ENCODE measurements at regions not wholly inside any gene's neighbourhood (a gene's known extent, or its start where the extent isn't known, plus 50 kb on each side); places are given as distances from the start of the nearest gene placed in this dataset.

DNA sequence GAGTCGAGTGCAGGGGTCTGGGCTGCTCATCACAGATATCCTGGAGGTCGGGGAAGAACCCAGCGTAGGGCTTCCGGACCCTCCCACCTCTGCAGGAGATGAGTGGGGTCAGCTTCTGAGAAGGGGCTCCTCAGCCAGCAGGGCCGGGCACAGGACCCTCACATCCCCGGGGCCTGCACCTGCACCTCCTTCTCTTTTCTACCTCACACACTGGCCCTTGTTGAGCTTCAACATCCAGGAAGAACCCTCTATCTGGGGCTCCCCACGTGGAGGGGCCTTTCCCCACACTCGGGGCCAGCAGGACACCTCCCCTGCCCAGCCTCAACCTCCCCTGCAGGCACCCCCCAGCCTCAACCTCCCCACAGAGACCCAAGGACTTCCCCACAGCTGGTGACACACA is 299.4 kb downstream of the CTTN start:
- Histone ChIP-seq H3K4me3 (ENCODE audit: low read depth, low read length) (no peak overlapping the region), H3K9me3 (ENCODE audit: control insufficient read depth, insufficient read depth, low read length) (peaks cover 33% of the 10 kb centered on the region), H3K27me3 (ENCODE audit: control insufficient read depth, insufficient read depth, low read length) (no peaks in the 10 kb centered on the region), H3K27ac (ENCODE audit: low read depth, low read length) (no peak overlapping the region)
- ChIA-PET CTCF (no interaction called here), POLR2A (no interaction called here)
- DNase-seq (ENCODE audit: low read depth, low spot score) = no peak
- TF ChIP-seq, protein P1, sequence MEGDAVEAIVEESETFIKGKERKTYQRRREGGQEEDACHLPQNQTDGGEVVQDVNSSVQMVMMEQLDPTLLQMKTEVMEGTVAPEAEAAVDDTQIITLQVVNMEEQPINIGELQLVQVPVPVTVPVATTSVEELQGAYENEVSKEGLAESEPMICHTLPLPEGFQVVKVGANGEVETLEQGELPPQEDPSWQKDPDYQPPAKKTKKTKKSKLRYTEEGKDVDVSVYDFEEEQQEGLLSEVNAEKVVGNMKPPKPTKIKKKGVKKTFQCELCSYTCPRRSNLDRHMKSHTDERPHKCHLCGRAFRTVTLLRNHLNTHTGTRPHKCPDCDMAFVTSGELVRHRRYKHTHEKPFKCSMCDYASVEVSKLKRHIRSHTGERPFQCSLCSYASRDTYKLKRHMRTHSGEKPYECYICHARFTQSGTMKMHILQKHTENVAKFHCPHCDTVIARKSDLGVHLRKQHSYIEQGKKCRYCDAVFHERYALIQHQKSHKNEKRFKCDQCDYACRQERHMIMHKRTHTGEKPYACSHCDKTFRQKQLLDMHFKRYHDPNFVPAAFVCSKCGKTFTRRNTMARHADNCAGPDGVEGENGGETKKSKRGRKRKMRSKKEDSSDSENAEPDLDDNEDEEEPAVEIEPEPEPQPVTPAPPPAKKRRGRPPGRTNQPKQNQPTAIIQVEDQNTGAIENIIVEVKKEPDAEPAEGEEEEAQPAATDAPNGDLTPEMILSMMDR (IDR thresholded peaks at IDR 0.05; ENCODE audit: low read depth, low read length) = no peak

GRCh38 chr11:70698871-70699270 is 300.5 kb downstream of the CTTN start:
- Histone ChIP-seq H3K9me3 (ENCODE audit: control insufficient read depth, insufficient read depth, low read length) (peaks cover 42% of the 10 kb centered on the region), H3K27me3 (ENCODE audit: control insufficient read depth, insufficient read depth, low read length) (no peaks in the 10 kb centered on the region), H3K4me3 (ENCODE audit: low read depth, low read length) (no peak overlapping the region), H3K27ac (ENCODE audit: low read depth, low read length) (no peak overlapping the region)
- TF ChIP-seq, protein P1 (IDR thresholded peaks at IDR 0.05; ENCODE audit: low read depth, low read length) = no peak
- CTCF ChIA-PET = no interaction called here
- POLR2A ChIA-PET = no interaction called here
- no peak for DNase-seq (ENCODE audit: low read depth, low spot score)

DNA sequence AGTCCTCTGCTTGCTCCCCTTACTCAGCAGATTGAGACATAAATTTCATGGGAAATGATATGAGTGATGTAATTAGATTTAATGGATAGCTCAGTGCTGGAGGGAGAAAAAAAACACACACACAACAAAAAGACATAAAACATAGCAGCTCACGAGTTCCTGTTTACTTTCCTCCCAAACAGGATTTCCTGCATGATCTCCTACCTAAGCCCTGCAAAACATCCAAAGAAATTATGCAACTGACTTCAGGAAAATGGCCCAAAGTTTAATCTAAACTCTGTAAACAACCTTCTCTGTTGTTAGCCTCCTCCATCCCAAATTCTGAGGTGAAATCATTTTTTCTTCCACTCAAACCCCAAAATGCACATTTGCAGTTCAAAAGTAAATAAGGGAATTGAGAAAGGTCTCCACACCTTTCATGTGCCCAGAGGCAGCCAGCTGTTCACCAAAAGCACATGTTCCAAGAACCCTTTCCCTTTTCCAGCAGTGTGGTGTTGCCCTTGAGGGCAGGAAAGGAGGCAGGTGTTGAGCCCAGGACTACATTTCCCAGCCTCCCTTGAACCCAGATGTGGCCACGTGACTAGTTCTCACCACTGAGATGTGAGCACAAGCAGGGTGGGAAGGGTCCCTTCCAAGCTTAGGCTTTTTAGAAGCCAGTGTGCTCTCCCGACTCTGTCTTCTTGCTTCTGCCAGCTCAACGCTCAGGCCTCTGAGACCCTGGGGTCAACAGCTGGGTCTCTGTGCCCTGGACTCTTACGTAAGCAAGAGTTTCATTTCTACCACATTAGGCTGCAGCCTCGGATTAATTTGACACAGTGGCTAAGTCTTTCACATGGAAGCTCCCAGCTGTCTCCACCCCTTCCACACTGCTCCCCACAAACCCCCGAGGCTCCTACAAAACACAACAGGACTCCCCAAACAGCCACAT is 301.2 kb downstream of the CTTN start:
- CTCF ChIA-PET = no interaction called here
- Histone ChIP-seq H3K27ac (ENCODE audit: low read depth, low read length) (no peak overlapping the region), H3K4me3 (ENCODE audit: low read depth, low read length) (no peak overlapping the region), H3K27me3 (ENCODE audit: control insufficient read depth, insufficient read depth, low read length) (no peaks in the 10 kb centered on the region), H3K9me3 (ENCODE audit: control insufficient read depth, insufficient read depth, low read length) (peaks cover 46% of the 10 kb centered on the region)
- no peak for DNase-seq (ENCODE audit: low read depth, low spot score)
- POLR2A ChIA-PET = no interaction called here
- TF ChIP-seq, protein P1 (IDR thresholded peaks at IDR 0.05; ENCODE audit: low read depth, low read length) = no peak

DNA sequence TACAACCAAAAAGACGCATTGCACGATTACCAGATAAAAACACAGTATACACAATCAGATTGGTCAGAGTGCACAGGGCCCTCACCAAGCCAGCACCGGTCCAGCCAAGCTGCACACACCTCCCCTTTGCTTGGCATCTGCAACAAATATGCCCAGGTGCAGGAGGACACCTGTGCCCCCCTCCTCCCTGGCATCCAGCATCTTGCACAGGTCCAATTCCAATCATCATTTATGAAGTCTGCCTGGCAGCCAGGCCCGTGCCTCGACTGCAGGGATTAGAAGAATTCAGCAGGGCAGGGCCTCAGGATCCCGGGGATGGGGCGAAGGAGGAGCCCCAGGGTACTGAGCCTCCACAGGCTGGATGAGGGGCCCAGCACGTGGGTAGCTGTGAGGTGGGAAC is 302.1 kb downstream of the CTTN start:
- TF ChIP-seq, protein P1 (IDR thresholded peaks at IDR 0.05; ENCODE audit: low read depth, low read length) = no peak
- no peak overlapping the region for H3K4me3 ChIP-seq (ENCODE audit: low read depth, low read length)
- no peaks in the 10 kb centered on the region for H3K27me3 ChIP-seq (ENCODE audit: control insufficient read depth, insufficient read depth, low read length)
- DNase-seq (ENCODE audit: low read depth, low spot score) = no peak
- H3K27ac ChIP-seq (ENCODE audit: low read depth, low read length) = no peak overlapping the region
- POLR2A ChIA-PET = no interaction called here
- peaks cover 44% of the 10 kb centered on the region for H3K9me3 ChIP-seq (ENCODE audit: control insufficient read depth, insufficient read depth, low read length)
- CTCF ChIA-PET = no interaction called here

DNA sequence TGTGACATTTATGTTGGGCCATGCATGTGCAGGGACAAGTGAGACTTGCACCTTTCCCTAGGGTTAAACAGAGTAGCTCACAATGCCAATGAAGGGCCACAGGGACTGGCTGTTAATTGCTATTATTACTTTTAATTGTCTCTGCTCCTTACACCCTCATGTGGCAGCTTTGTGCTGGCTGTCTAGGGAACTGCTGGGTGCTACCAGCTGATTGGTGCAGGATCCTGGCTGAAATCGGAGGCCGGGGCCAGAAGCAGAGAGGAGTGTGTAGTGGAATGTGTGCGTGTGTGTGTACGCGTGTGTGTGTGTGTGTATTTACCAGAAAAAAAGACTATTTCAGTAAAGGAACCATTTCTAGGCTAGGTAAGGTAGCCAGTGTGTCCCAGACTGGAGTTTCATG is 302.5 kb downstream of the CTTN start:
- H3K27ac ChIP-seq (ENCODE audit: low read depth, low read length) = no peak overlapping the region
- H3K4me3 ChIP-seq (ENCODE audit: low read depth, low read length) = no peak overlapping the region
- CTCF ChIA-PET = no interaction called here
- POLR2A ChIA-PET = no interaction called here
- H3K27me3 ChIP-seq (ENCODE audit: control insufficient read depth, insufficient read depth, low read length) = no peaks in the 10 kb centered on the region
- no peak for DNase-seq (ENCODE audit: low read depth, low spot score)
- peaks cover 44% of the 10 kb centered on the region for H3K9me3 ChIP-seq (ENCODE audit: control insufficient read depth, insufficient read depth, low read length)
- TF ChIP-seq, protein P1 (IDR thresholded peaks at IDR 0.05; ENCODE audit: low read depth, low read length) = no peak

All from AG04450 (cell line).